BE2C (cell line): ENCODE measurements at regions not wholly inside any gene's neighbourhood (a gene's known extent, or its start where the extent isn't known, plus 50 kb on each side); places are given as distances from the start of the nearest gene placed in this dataset.
"Not testable (repeated sequence)": the region's sequence is repeated elsewhere in the genome, so short reads cannot be mapped to it uniquely, and the experiment has no call there.

Source experiments
- DNase-seq: peaks from one replicate; pipeline ENCODE4 v3.0.0-alpha.2; 2020
- H3K27me3 ChIP-seq: fragments of 250-450 bp; sonication (Bioruptor Pico); 2 replicates; pipeline ENCODE4 v1.5.1; 2020; ENCODE audit warnings: mild to moderate bottlenecking
- H3K36me3 ChIP-seq: fragments of 250-450 bp; sonication (Bioruptor Pico); 2 replicates; pipeline ENCODE4 v1.5.1; 2020; ENCODE audit warnings: mild to moderate bottlenecking
- H3K4me1 ChIP-seq: fragments of 250-450 bp; sonication (Bioruptor Pico); 2 replicates; pipeline ENCODE4 v1.5.1; 2020
- H3K4me3 ChIP-seq: 2 replicates; pipeline ENCODE4 v1.5.1; 2011; ENCODE audit warnings: low read depth, low read length
- H3K9me3 ChIP-seq: fragments of 250-450 bp; sonication (Bioruptor Pico); 2 replicates; pipeline ENCODE4 v1.5.1; 2020
- TF ChIP-seq, protein P1 (sequence below): IDR thresholded peaks from 2 replicates; pipeline ENCODE4 v1.5.1; 2012; ENCODE audit warnings: mild to moderate bottlenecking, low read depth, low read length

DNA sequence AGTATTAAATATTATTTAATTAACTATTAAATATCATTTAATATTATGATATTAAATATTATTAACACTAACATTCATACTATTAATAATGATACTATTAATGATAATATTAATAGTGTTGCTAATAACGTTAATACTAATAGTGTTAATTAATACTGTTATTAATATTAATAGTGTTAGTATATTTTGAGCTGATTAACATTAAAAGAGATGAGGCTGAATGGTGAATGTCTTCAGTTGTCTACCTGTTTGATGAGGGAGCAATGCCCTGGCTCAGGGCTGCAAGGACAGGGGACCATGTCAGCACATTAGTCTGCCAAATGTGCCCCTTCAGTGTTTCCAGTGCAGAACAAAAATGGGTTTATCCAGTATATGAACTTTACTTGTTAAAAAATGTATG, 96.6 kb upstream of the PLEKHG1 start:
- no peak overlapping the region for H3K4me3 ChIP-seq
- no peaks in the 10 kb centered on the region for H3K4me1 ChIP-seq
- H3K27me3 ChIP-seq, result no peaks in the 10 kb centered on the region
- TF ChIP-seq, protein P1, sequence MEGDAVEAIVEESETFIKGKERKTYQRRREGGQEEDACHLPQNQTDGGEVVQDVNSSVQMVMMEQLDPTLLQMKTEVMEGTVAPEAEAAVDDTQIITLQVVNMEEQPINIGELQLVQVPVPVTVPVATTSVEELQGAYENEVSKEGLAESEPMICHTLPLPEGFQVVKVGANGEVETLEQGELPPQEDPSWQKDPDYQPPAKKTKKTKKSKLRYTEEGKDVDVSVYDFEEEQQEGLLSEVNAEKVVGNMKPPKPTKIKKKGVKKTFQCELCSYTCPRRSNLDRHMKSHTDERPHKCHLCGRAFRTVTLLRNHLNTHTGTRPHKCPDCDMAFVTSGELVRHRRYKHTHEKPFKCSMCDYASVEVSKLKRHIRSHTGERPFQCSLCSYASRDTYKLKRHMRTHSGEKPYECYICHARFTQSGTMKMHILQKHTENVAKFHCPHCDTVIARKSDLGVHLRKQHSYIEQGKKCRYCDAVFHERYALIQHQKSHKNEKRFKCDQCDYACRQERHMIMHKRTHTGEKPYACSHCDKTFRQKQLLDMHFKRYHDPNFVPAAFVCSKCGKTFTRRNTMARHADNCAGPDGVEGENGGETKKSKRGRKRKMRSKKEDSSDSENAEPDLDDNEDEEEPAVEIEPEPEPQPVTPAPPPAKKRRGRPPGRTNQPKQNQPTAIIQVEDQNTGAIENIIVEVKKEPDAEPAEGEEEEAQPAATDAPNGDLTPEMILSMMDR, result no peak
- no peaks in the 10 kb centered on the region for H3K36me3 ChIP-seq
- DNase-seq, result no peak
- no peaks in the 10 kb centered on the region for H3K9me3 ChIP-seq

DNA sequence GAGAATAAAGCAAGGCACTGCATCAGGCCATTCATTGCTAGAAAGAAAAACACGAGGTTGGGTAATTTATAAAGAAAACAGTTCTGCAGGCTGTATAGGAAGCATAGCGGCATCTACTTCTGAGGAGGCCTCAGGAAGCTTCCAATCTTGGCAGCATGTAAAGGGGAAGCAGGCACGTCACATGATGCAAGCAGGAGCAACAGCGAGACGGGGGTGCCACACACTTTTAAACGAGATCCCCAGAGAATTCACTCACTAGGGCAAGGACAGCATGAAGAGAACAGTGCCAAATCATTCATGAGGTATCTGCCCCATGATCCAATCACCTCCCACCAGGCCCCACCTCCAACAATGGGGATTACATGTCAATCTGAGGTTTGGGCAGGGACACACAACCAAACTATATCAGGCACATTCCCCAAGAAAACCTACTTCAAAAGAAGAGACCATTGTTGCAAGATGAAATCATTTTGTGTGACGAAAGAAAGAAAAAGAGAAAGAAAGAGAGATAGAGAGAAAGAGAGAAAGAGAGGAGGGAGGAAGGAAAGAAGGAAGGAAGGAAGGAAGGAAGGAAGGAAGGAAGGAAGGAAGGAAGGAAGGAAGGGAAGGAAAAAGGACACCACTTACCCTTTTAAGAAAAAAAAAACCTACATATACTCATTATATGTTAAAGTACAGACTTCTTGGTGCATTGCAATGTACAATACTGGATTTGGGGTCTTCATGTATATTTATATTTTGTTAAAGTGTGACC, 95.9 kb upstream of the PLEKHG1 start:
- no peaks in the 10 kb centered on the region for H3K4me1 ChIP-seq
- TF ChIP-seq, protein P1, result no peak
- H3K27me3 ChIP-seq, result no peaks in the 10 kb centered on the region
- H3K9me3 ChIP-seq, result no peaks in the 10 kb centered on the region
- no peaks in the 10 kb centered on the region for H3K36me3 ChIP-seq
- no peak overlapping the region for H3K4me3 ChIP-seq
- no peak for DNase-seq

DNA sequence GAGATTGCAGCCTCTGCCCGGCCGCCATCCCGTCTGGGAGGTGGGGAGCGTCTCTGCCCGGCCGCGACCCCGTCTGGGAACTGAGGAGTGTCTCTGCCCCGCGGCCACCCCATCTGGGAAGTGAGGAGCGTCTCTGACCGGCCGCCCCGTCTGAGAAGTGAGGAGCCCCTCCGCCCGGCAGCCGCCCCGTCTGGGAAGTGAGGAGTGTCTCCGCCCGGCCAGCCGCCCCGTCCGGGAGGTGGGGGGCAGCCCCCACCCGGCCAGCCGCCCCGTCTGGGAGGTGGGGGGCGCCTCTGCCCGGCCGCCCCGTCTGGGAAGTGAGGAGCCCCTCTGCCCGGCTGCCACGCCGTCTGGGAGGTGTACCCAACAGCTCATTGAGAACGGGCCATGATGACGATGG, 92.3 kb upstream of the PLEKHG1 start:
- not testable (repeated sequence) for DNase-seq, H3K4me3 ChIP-seq, H3K27me3 ChIP-seq, H3K9me3 ChIP-seq, H3K36me3 ChIP-seq, H3K4me1 ChIP-seq

DNA sequence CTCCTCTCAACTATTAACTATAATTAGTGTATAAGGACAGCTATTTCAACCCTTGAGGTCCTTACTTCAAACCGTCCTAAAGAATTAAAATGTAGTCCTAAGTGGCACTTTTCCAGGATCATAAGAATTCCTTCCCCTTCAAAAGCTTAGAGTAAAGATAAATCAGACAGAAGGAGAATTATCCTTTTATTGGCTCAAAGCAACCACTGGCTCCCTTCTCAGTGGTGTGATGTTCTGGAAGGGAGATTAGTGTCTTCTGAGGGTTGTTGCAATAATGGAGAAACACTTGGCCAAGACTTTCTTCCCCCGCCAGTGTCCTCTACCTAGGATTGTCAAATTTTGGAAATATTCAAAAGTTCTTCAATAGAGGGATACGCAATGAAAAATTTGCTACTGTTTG, 89.1 kb upstream of the PLEKHG1 start:
- H3K4me3 ChIP-seq, result no peak overlapping the region
- no peak for DNase-seq
- TF ChIP-seq, protein P1, result no peak
- H3K27me3 ChIP-seq, result no peaks in the 10 kb centered on the region
- no peaks in the 10 kb centered on the region for H3K36me3 ChIP-seq
- no peaks in the 10 kb centered on the region for H3K4me1 ChIP-seq
- H3K9me3 ChIP-seq, result no peaks in the 10 kb centered on the region

DNA sequence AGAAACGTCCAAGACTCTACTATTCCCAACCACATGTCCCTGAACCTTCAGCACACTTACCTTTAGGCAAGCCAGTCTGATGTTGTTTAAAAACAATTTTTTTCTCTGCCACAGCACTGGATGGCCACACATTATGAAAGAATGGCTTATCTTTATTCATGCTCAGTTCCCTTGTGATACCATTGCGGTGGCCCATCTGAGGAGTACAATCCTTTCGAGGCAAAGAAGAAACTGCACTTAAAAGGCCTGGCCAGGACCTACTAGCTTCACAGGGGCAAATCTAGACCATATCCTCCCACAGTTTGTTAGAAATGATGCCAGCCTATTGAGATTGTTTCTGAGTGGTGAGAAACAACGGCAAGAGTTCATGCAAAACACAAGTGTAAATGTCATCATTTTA, 88.4 kb upstream of the PLEKHG1 start:
- Histone ChIP-seq H3K27me3 (no peaks in the 10 kb centered on the region), H3K36me3 (no peaks in the 10 kb centered on the region), H3K4me3 (no peak overlapping the region), H3K9me3 (no peaks in the 10 kb centered on the region), H3K4me1 (no peaks in the 10 kb centered on the region)
- DNase-seq, result no peak
- TF ChIP-seq, protein P1, result no peak

DNA sequence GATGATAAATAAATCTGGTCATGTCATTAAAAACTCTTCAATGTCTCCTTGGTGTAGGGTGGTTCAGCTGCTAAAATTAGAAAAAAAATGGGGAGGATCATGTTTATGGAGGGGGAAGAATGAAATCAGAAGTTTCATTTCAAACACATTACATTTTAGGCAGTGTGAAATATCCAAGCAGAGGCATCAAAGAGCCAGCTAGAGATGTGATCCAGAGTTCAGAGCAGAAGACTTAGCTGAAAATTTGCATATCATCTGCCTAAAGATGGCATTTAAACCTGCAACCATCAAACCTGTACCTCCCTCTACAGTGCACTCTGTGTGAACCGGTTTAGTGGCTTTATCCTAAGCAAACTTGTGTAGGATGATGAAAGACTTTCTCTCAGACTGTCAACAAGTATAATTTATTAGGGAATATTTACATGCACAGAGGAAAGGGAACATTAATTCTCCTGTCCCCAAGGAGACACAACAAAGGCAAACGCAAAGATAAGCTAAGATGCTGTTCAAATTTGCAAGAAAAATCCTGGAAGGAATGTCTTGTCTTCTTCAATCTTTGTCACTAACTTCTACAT, 84.8 kb upstream of the PLEKHG1 start:
- DNase-seq, result no peak

More for the DNA sequence above, 84.8 kb upstream of the PLEKHG1 start:
- TF ChIP-seq, protein P1, result no peak
- Histone ChIP-seq H3K27me3 (no peaks in the 10 kb centered on the region), H3K4me3 (no peak overlapping the region), H3K36me3 (no peaks in the 10 kb centered on the region), H3K9me3 (no peaks in the 10 kb centered on the region), H3K4me1 (no peaks in the 10 kb centered on the region)
